Femur (tissue), 1 donor: ENCODE measurements at regions not wholly inside any gene's neighbourhood (a gene's known extent, or its start where the extent isn't known, plus 50 kb on each side); places are given as distances from the start of the nearest gene placed in this dataset.
"Not testable (repeated sequence)": the region's sequence is repeated elsewhere in the genome, so short reads cannot be mapped to it uniquely, and the experiment has no call there.

Source experiments
- DNase-seq: peaks from one replicate; pipeline ENCODE4 v3.0.0-alpha.2; 2017

DNA sequence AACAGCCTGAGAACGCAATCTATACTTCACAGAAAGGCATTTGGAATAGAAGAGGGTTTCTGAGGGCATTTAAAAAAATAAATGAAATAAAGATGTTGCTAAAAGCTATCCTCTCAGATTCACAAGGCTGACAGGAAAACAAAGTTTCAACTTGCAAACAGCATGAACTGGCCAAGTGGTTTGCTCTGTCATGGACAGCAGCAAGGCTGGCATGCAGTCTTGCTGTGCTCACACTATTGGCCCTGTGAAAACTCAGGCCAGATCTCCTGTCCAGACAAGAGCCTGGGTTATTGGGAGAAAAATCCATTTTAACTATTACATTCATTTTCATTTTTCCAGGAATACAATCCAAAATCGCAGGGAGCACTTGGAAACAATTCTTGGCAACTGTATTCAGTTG is 506.2 kb upstream of the SLC35B3 start:
- DNase-seq: no peak

DNA sequence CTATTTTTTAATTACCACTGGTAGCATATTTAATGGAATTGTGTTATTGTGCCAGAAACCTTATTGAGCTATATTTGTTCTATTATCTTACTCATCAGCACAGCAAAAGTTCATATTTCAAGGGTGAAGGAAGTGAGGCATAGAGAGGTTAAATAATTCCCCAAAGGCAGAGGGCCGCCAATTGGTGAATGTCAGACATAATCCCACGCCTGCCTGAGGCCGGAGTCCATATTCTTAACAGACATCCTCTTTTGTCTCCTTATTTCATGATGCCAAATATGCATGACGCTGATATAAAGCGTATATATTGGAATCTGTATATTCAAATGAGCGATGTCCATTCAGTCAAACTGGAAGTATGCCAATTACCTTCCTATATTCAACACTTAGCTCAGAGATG is 505.0 kb upstream of the SLC35B3 start:
- no peak for DNase-seq

DNA sequence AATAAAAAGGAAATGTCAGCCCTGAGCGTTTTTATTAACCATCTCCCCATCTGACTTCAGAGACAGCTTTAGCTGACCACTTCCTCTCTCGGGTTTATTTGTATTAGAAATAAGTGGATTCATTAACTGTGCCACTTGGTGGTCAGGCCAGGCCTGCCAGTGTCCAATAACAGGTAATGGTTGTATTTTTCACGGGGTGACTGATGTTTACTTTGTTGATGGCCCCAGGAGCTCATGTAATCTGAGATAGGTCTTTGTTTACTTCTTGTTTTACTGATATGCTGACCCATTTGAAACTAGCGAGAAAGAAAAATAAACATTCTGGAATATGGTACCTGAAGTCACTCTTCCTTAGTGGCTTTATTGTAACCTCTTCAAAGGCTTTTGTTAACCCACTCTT is 504.3 kb upstream of the SLC35B3 start:
- no peak for DNase-seq

DNA sequence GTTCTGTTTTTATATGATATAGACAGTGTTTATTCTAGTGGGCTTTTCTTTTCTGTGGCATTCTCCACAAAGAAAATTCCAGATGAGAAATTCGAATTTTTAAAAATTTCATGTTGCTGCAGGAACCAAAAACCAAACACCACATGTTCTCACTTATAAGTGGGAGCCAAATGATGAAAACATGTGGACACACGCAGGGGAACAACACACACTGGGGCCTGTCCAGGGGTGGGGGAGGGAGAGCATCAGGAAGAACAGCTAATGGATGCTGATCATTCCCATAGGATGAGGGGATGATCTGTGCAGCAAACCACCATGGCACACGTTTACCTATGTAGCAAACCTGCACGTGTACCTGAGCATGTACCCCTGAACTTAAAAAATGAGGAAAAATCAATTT is 499.0 kb upstream of the SLC35B3 start:
- no peak for DNase-seq

DNA sequence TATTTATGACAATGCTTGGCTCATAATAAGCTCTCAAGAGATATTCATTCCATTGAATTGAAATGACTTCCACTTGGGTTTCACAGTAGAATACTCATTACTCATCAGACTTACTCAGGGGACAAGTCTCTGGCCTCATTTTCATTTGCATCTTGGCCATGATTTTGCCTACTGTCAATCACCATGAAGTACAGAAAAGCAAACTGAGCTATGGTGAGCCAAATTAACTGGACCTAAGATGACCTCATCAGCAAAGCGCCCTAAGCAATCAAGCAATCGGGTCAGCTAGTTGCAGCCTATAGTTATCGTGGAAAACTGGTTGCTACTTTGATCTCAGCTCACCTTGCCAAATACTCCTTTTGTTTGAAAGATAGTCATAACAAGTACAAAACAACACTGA is 494.7 kb upstream of the SLC35B3 start:
- DNase-seq: no peak

DNA sequence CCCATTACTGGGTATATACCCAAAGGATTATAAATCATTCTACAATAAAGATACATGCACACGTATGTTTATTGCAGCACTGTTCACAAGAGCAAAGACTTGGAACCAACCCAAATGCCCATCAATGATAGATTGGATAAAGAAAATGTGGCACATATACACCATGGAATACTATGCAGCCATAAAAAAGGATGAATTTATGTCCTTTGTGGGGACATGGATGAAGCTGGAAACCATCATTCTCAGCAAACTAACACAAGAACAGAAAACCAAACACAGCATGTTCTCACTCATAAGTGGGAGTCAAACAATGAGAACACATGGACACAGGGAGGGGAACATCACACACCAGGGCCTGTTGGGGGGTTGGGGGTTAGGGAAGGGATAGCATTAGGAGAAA is 484.9 kb upstream of the SLC35B3 start:
- not testable (repeated sequence) for DNase-seq

DNA sequence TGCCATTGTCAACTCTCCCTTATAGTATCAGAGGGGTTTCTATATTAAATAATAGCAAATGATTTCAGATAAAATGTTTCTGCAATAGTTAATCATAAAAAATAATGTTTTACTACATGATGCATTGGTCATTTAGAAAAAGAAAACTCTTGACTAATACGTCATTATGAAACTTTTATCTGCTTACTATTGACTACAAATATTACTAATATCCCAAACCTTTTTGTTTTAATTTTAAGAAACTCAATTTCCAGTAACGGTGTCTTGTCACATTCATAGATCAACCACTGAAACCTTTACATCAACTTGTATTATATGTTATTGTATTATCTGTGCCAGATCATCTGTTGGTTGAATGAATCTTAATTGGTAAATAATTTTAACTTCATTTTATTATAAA is 482.9 kb upstream of the SLC35B3 start:
- DNase-seq: no peak

DNA sequence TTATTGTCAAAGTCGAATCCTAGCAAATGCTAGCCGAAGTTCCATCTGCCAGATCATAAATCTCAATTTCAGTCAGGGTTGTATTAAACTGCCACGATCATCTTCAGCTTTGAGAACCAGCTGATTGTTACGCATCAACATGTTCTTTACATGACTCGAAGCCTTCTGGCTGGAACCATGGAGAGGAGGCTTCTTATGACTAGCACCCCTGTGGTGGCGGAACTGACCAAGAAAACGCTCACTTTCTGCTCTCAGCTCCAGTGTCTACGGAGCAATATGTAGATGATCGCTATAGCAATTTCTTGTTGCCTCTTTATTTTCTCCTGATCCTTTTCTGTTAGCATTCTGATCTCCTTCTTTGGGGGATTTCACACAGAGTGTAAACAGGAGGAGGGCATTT is 479.4 kb upstream of the SLC35B3 start:
- no peak for DNase-seq

DNA sequence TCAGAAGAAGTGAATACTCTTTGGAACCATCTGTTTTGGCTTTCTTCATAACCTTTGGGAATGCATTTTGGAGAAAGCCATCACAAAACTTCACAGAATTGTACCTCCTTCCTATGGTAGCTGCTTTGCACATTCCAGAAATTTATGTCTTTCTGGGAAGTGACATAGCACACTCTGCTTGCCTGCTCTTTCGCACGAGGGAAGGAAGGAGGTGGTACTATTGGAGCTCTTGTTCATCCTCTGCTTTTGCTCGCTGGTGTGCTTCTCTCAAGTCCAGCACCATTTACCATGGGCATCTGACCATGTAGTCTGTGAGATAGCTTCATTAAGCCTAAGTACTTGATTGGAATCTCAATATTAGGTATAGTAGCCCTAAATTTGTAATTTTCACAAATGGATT is 473.3 kb upstream of the SLC35B3 start:
- no peak for DNase-seq

DNA sequence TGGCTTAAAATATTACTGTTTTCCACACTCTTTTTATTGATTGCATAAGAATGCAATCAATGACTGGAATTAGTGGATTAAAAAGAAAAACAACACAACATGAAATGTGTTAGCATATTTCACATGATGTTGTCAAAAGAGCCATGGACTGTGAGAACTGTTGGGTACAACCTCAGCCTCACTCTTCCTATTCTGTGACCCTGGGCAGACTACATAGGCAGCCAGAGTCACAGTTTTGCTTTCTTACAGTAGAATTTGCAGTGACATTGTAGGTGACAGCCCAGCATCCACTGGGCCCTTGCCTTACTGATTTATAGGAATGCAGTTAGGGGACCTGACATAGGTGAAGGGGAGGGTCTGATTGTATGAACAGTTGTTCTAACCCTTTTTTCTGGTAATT is 471.4 kb upstream of the SLC35B3 start:
- DNase-seq: no peak

DNA sequence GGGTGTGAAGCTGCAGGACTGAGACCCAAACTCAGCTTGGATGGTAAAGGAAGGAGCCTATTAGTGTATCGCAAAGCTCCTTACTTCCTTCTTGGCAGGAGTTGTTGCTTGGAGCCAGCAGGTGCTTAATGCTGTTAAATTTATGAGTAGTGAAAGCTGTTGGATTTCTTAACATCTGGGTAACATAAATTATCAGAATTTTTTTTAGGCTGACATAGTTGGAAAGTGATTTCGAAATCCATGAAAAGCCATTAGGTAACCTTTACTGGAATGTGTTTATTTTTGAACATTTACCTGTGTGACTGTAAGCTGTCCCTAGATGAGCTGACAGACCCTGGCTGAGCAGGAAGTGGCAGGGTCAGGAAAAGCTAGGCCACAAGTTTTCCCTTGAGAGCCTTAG is 470.4 kb upstream of the SLC35B3 start:
- DNase-seq: no peak

DNA sequence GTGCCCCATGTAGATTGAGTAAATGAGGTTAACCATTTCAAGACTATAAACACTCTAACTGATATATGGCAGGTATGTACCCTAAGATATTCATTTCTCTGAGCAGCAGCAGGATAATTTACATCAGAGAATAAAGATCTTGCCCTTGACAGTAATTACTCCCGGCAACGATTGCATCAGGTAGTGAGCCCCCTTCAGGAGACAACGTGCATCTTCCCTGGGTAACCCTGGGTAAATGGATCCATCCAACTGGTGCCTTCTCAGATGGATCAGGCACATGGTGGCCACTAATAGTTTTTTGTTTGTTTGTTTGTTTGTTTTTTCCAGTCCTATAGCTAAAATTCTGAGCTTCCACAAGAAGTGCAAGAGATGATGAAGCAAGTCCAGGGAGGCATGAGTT is 469.4 kb upstream of the SLC35B3 start:
- no peak for DNase-seq

DNA sequence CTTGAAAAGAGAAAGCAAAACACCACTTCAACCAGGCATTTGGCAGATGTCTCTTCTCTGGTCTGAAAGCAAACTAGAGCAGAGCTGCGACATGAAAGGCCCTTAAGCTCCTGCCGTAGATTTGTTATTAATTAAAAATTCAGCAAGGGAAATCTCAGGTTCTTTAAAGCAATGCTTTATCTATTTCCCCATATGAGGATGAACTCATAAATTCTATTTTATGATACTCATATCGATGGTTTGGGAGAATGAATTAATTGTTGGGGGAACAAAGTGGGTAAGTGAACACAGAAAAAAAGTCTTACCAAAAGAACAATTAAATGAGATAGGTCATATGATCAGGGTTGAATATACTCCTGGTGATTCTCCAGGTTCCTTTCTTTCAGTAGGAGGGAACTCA is 464.7 kb upstream of the SLC35B3 start:
- no peak for DNase-seq

DNA sequence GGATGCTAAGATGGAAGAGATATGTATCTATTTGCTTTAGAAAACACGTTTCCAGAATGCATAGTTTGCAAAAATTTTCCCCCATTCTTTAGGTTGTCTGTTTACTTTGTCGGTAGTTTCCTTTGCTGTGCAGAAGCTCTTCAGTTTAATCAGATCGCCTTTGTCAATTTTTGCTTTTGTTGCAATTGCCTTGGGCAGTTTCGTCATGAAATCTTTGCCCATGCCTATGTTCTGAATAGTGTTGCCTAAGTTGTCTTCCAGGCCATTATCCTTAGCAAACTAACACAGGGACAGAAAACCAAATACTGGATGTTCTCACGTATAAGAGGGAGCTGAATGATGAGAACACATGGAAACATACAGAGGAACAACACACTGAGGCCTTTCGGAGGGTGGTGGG is 454.2 kb upstream of the SLC35B3 start:
- no peak for DNase-seq

DNA sequence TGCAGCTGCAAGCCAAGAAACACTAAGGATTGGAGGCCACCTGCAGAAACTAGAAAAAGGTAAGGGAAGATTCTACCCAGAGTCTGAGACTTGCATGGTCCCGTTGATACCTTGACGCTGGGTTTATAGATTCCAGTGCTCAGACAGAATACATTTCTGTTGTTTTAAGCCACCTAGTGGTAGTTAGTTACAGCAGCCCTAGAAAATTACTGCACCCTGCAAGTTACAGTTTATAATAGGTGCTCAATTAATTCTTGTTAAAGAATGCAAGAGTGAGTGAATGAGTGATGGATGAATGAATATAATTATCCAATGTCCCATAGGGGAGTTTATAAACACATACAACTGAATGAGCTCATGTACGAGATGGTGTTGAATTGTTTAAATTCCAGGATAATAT is 453.1 kb upstream of the SLC35B3 start:
- no peak for DNase-seq

DNA sequence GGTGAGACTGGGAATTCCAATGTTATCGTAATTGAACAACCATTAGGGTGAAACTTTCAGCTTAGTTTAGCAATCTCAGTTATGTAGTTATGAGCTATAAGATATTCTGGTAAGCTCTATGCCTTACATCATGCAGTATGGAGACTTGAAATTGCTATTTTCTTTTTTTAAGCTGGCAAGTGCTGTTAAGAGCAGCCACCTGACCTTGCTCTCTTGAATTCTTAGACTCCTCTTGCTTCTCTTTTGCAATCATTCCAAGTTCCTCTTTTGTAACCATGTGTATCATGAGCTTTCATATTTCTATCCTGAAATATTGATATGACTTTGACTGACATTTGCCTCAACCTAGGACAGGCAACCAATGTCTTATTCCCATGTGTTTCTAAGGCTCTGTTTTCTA is 446.3 kb upstream of the SLC35B3 start:
- DNase-seq: no peak

DNA sequence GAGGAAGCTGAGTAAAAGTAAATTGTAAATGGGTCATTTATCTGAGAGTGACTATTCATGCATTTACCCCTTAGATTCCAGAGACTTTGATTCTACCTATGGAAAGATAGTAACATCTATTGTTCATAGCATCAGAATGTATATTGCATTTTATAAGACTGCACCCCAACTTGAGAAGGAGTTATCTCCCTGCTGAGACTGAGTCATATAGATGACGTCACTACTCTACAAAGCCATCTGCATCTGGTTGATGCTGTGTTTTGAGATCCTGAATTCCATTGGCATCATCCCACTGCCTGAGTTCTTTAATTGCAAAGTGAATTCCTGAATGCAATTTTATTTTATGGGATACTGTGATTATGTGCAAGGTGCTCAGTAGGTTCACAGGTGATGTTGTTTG is 444.0 kb upstream of the SLC35B3 start:
- no peak for DNase-seq

DNA sequence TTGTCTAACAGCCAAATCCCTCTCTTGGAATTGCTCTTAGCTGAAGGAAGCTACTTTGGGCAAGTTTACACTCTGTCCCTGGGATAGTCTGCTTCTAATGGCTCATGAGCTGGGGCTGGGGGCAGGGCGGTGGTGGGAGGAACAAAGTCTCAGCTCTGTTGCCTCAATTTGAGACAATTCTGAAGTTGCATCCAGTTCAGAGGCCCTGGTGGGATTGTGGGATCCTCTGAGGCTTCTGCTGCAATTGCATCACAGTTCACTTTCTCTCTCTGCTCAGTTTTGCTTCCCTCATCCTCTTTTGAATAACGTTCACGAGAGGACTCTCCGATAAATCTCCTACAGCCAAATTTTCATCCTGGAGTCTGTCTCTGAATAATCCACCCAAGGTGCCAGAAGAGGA is 440.6 kb upstream of the SLC35B3 start:
- DNase-seq: no peak

DNA sequence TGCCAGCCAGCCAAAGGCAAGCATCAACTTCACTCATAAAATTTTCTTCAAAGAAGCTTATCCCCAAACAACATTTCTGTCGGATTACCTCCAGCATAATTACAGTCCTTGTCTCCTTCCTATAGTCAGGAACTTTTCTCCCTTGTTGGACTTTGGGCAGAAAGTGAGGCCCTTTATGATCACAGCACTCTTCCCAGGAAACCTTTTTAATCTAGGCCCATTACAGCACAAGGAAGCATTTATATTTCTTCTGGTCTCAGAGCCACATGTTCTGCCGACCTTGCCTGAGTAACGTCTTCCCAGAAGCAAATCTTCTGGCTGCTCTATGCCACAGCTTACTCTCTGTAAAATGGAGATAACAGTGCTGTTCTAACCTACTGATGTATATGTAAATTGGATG is 437.2 kb upstream of the SLC35B3 start:
- DNase-seq: no peak

DNA sequence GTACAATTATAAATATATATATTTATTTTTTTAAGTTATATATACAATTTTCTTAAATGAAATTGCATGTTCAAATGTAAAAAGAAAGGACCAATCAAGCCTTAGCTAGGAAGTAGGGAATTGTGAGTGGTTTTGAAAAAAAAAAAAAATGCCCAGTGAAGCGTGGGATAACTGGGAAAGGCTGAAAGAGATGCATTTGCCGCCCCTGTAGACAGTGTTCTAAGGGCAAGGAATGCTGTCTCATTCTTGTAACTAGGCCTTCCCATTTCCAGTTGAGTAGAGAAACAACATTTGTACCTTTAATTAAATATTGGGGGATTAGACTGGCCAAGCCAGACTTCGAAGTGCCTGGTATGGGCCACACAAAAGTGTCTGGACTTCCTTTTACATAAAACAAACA is 430.1 kb upstream of the SLC35B3 start:
- DNase-seq: no peak

DNA sequence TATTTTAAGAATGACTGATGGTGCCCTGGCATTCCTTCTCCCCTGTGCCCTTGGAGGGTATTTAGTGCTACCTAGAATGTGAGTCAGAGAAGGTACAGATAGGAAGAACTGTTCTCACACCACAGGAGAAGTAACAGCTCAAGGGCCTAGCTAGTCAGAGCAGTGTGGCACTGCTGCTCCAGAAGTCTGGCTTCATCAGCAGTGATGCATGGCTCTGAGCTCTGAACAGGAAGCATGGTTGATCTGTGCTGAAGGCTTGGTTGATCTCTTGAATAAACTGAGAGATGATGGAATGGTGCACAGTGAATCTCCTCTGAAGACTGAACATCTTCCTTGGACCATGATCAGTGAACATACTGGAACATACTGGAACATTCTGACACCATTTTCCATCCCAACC is 425.3 kb upstream of the SLC35B3 start:
- DNase-seq: no peak

DNA sequence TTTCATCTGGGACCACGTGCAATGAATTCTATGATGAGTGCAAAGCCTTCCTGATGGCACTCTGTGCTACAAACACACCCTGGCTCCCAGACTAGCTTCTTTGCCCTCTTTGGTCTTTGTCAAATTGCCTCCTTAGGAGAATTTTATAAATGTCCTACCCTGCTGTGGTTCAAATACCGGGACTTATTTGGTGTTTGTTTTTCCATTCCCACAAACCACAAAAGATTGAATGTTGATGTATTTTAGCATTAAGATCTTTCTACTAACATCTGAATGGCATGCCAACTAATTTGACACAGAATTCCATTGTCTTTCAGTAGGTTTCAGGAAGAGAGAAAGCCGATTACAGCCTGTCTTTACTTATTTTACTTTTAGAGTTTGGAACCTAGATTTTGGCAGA is 424.2 kb upstream of the SLC35B3 start:
- DNase-seq: no peak

DNA sequence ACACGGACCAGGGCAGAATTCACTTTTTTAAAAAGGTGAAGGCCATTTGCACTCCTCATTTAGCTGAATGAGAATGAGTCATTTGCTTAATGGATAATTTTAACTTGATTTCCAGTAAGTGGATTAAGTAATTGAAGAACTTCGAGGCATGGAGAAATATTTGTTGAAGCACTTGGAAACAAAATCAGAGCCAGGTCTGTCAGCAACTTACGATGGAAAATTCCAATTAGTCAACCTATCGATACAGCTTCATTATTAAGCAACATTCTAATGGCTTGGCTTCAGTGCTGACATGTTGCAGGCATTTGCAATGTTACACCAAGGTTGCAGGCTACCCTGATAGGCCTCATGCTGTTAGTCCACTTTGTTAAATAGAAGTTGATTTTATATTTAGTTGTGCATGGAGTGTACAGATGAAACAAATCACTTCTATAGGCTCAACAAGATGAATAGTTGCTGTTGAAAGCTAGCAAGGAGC is 423.5 kb upstream of the SLC35B3 start:
- DNase-seq: no peak

DNA sequence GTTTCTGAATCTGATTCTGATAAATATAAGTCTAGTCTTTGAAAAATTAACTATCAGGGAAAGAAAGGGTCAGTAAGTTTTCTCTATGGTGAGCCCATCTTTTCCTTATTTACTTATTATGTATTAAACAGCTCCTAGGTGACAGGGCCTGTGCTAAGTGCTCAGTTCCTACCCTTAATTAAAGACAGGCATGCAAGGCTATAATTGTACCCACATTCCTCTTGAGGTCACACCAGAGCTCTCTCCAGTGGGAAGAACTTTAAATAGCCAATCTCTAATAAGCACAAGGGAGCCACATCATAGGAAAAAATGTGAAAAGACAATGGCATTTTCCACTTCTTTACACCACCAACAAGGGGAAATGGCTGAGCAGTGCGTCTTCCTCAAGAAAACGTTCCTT is 421.8 kb upstream of the SLC35B3 start:
- DNase-seq: no peak

DNA sequence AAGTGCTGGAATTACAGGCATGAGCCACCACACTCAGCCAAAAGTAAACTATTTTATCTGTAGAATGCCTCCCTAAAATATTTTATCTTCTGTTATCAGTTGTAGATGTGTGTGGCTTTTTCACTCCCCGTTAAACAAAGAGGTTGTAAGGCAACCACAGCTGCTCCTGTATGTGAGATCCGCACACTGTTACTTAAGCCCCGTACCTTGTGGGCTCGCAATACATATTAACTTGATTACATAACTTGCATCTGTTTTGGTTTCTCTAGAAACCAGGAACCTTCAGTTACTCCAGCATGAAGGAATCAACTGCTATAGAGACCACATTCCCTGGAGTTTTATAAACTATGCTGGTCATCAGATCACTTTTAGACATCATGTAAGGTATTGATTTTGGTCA is 420.1 kb upstream of the SLC35B3 start:
- no peak for DNase-seq

DNA sequence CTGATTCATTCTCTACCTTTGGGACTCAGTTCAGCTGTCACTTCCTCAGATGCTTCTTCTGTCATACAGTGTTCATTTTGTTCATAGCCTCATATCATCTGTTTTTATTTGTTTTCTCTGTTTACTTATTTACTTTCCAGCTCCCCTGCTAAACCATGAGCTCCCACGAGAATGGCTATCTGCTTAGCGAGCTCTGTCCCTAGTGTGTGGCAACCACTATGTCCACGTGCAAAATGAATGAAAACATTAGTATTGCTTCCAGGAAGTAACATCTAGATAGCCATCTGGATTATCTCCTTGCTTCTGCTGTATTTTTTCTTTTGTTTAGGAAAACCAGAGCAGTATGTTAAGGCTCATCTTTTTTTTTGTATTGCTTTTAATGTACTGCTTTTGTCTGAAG is 417.0 kb upstream of the SLC35B3 start:
- no peak for DNase-seq
